Activated CD4-positive, alpha-beta T cell treated with anti-CD3 and anti-CD28 coated beads for 36 hours (primary cell): ENCODE measurements at regions not wholly inside any gene's neighbourhood (a gene's known extent, or its start where the extent isn't known, plus 50 kb on each side); places are given as distances from the start of the nearest gene placed in this dataset. TPM values are rescaled to one million over a fixed set of nuclear protein-coding genes. Genes with fewer than 3 reads are reported as not detected.

Experiments
- ATAC-seq: fragments of 200-7000 bp; cut with Tn5 transposase; one replicate; pipeline ENCODE4 v1.10.0; 2021; ENCODE audit warnings: mild to moderate bottlenecking, moderate library complexity
- CTCF ChIA-PET: fragments of 350-600 bp; sonication (Branson Sonifier 250); formaldehyde crosslinking; loops from one replicate; lab custom pipeline; 2021; ENCODE audit warnings: antibody characterized with exemption; lab: Charles Lee
- POLR2A ChIA-PET: fragments of 350-600 bp; sonication (Branson Sonifier 250); formaldehyde crosslinking; loops from one replicate; lab custom pipeline; 2021; ENCODE audit warnings: antibody characterized with exemption, inconsistent platforms; lab: Charles Lee
- DNase-seq: peaks from one replicate; pipeline ENCODE4 v3.0.0-alpha.2; 2020
- H3K27ac Mint-ChIP-seq: one replicate; pipeline ENCODE4 v1.8.0; 2021; ENCODE audit warnings: mixed read lengths
- H3K27me3 Mint-ChIP-seq: one replicate; pipeline ENCODE4 v1.8.0; 2021; ENCODE audit warnings: mixed read lengths
- H3K36me3 Mint-ChIP-seq: one replicate; pipeline ENCODE4 v1.8.0; 2021; ENCODE audit warnings: low read depth, mixed read lengths
- H3K4me1 Mint-ChIP-seq: one replicate; pipeline ENCODE4 v1.8.0; 2021; ENCODE audit warnings: mixed read lengths
- H3K4me3 Mint-ChIP-seq: one replicate; pipeline ENCODE4 v1.8.0; 2021; ENCODE audit warnings: mild to moderate bottlenecking, moderate library complexity, mixed read lengths
- H3K9me3 Mint-ChIP-seq: one replicate; pipeline ENCODE4 v1.8.0; 2021; ENCODE audit warnings: low read depth, mixed read lengths
- intact Hi-C, 2 experiments: fragments of 100-400 bp; cut with DNase I in 1 of 2; cut with micrococcal nuclease in 1 of 2; formaldehyde crosslinking; loops; one replicate each; pipeline versions ENCODE4 v1.14.2 to v1.15.1; 2022 to 2024; cut with DNase I, micrococcal nuclease
- microRNA-seq: library from miRNA; unstranded; fragments of <30 nt; microRNA quantifications from one replicate; pipeline ENCODE4 v1.2.0, GENCODE V29; 2021; ENCODE audit warnings: borderline replicate concordance

DNA sequence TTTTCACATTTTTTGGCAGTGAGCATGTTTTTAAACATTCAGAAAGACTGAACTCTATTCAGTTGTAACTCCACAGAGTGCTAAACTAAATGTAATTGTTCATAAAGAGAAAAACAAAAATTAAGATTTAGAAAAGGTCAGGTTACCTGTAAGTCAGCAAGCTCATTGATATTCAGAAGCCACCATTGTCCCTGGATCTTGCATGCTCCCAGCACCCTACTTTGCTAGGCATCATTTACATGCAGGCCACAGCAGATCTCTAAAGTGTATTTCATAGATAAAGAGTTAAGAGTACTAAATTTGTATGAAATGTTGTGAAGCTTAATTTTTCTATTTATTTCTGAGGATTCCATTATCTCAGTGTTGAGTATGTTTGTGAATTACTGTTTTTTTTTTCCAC, 64.8 kb upstream of the CDH19 start:
- CTCF ChIA-PET, result interaction anchor here (0.6 kb wide), 1 partner anchor 910 kb away, joined by 3 read pairs; no protein-coding TSS in a partner anchor
- intact Hi-C loops, result no loop called here
- ATAC-seq, result no peak

DNA sequence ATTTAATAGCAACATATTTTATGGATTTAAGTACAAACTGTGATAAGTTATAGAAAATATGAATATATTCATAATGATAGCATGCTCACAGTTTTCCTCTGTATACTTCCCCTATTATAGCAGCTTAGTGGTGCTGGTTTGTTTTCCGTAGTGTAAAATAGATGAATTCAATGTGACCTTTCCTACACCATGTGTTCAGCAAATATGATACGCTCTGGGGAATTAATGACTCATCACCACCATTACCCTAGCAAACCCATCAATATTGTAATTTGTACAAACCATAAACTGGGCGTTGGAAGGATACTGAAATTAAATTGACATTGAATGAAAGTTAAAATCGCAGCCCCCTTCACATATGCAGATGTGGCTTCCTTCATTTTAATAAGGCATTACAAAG, 58.7 kb upstream of the CDH19 start:
- DNase-seq (no peak), ATAC-seq (no peak)
- intact Hi-C loops, result no loop called here
- peaks cover 6% of the 10 kb centered on the region for H3K9me3 Mint-ChIP-seq
- H3K36me3 Mint-ChIP-seq, result no peaks in the 10 kb centered on the region
- no peak overlapping the region for H3K27ac Mint-ChIP-seq
- CTCF ChIA-PET, result no interaction called here
- no peaks in the 10 kb centered on the region for H3K4me1 Mint-ChIP-seq
- POLR2A ChIA-PET, result no interaction called here
- no peak overlapping the region for H3K4me3 Mint-ChIP-seq
- H3K27me3 Mint-ChIP-seq, result no peaks in the 10 kb centered on the region

More for the DNA sequence above, 64.8 kb upstream of the CDH19 start:
- no peak for DNase-seq
- POLR2A ChIA-PET, result no interaction called here
- no peaks in the 10 kb centered on the region for H3K27me3 Mint-ChIP-seq
- peaks cover 1% of the 10 kb centered on the region for H3K9me3 Mint-ChIP-seq
- no peak overlapping the region for H3K4me3 Mint-ChIP-seq
- no peaks in the 10 kb centered on the region for H3K36me3 Mint-ChIP-seq
- no peak overlapping the region for H3K27ac Mint-ChIP-seq
- no peaks in the 10 kb centered on the region for H3K4me1 Mint-ChIP-seq

DNA sequence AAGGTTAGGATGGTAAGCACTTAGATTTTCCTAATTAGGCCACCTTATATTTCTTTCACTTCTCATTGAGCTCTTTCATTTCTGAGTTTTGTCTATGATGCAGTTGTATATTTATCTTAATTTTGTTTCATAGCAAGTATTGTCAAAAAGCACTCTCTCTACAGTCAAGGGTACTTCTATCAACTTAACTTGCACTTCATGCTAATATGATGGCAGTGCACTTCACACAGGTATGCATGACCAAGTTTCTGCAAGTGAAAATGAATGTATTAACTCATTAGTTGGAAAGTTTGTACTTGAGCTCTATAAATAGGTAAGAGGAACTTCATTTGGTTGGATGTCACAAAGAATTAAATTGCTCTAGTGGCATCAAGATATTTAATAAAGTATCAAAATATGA, 51.5 kb upstream of the CDH19 start:
- DNase-seq, result no peak
- ATAC-seq, result no peak
- Mint-ChIP-seq H3K27me3 (no peaks in the 10 kb centered on the region), H3K36me3 (no peaks in the 10 kb centered on the region), H3K4me1 (no peaks in the 10 kb centered on the region), H3K27ac (no peak overlapping the region), H3K4me3 (no peak overlapping the region), H3K9me3 (peaks cover 5% of the 10 kb centered on the region)
- intact Hi-C loops, result no loop called here
- ChIA-PET POLR2A (no interaction called here), CTCF (no interaction called here)

Small RNA genes lying in the stretch of these regions (microRNA-seq; reads per million reads assigned to microRNA genes)
- not detected for gene MIR5011
